Colonic mucosa (tissue), 4 donors: ENCODE measurements at regions not wholly inside any gene's neighbourhood (a gene's known extent, or its start where the extent isn't known, plus 50 kb on each side); places are given as distances from the start of the nearest gene placed in this dataset.

Experiments used
- DNase-seq: peaks from one replicate; pipeline ENCODE4 v3.0.0-alpha.2; 2020
- H3K27ac ChIP-seq: fragments of 200-600 bp; one replicate; pipeline ENCODE4 v1.8.0; 2021
- H3K27me3 ChIP-seq: fragments of 200-600 bp; one replicate; pipeline ENCODE4 v1.8.0; 2021
- H3K36me3 ChIP-seq: fragments of 200-600 bp; one replicate; pipeline ENCODE4 v1.8.0; 2021
- H3K4me1 ChIP-seq: fragments of 200-600 bp; one replicate; pipeline ENCODE4 v1.8.0; 2021; ENCODE audit warnings: mild to moderate bottlenecking
- H3K4me3 ChIP-seq: fragments of 200-600 bp; one replicate; pipeline ENCODE4 v1.8.0; 2021
- H3K9ac ChIP-seq, 2 donors: one replicate each; pipeline ENCODE4 v1.7.0; 2013; ENCODE audit warnings: control low read depth in 2 of 2, low read depth in 2 of 2, low read length in 2 of 2
- H3K9me3 ChIP-seq: fragments of 200-600 bp; one replicate; pipeline ENCODE4 v1.8.0; 2021
- intact Hi-C: fragments of 100-400 bp; cut with DNase I; formaldehyde crosslinking; loops from one replicate; pipeline ENCODE4 v1.14.1; 2022
- TF ChIP-seq, protein P1 (sequence below): fragments of 200-600 bp; IDR thresholded peaks from one replicate; pipeline ENCODE4 v1.8.0; 2022; ENCODE audit warnings: antibody characterized with exemption, mild to moderate bottlenecking
- donor health status: healthy.
- donor health status: DM: no; HTN: no; CAD: no.
- donor health status: DM: no; HTN: no; CAD: no.

DNA sequence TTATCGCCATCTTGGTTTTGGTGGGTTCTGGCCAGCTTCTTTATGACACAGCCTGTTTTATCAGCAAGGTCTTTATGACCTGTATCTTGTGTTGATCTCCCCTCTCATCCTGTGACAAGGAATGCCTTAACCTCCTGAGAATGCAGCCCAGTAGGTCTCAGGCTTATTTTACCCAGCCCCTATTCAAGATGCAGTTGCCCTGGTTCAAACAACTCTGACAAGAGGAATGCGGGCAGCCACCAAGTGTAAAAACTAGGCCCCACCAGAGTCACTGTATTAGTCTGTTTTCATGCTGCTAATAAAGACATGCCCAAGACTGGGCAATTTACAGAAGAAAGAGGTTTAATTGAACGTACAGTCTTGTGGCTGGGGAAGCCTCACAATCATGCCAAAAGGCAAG, 671.3 kb downstream of the SORCS1 start:
- intact Hi-C loops, result no loop called here

DNA sequence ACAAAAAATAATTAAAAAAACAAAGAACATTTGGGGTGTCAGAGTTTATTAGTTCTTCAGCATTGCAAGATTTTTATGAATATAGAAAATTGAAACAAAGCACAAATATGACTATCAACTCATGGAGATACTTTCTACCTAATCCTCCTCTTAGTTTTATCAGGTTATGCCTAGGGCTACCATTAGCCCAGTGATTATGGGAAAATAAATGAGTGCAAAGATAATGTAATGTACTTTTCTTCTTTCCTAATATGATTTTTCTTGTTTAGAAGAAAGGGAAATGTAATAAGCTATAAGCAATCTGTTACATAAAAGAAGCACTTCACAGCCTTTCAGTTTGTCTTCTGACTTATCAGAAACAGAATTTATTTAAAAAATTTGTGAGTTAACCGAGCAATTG, 676.8 kb downstream of the SORCS1 start:
- Histone ChIP-seq H3K4me3 (no peak overlapping the region), H3K36me3 (no peaks in the 10 kb centered on the region), H3K27ac (no peak overlapping the region), H3K9ac (no peak overlapping the region), H3K27me3 (no peaks in the 10 kb centered on the region), H3K9me3 (no peaks in the 10 kb centered on the region), H3K4me1 (no peaks in the 10 kb centered on the region)
- DNase-seq, result no peak
- TF ChIP-seq, protein P1, sequence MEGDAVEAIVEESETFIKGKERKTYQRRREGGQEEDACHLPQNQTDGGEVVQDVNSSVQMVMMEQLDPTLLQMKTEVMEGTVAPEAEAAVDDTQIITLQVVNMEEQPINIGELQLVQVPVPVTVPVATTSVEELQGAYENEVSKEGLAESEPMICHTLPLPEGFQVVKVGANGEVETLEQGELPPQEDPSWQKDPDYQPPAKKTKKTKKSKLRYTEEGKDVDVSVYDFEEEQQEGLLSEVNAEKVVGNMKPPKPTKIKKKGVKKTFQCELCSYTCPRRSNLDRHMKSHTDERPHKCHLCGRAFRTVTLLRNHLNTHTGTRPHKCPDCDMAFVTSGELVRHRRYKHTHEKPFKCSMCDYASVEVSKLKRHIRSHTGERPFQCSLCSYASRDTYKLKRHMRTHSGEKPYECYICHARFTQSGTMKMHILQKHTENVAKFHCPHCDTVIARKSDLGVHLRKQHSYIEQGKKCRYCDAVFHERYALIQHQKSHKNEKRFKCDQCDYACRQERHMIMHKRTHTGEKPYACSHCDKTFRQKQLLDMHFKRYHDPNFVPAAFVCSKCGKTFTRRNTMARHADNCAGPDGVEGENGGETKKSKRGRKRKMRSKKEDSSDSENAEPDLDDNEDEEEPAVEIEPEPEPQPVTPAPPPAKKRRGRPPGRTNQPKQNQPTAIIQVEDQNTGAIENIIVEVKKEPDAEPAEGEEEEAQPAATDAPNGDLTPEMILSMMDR, result no peak
- intact Hi-C loops, result no loop called here

More for the DNA sequence above, 671.3 kb downstream of the SORCS1 start:
- H3K27me3 ChIP-seq, result no peaks in the 10 kb centered on the region
- H3K27ac ChIP-seq, result no peak overlapping the region
- H3K4me1 ChIP-seq, result no peaks in the 10 kb centered on the region
- TF ChIP-seq, protein P1, result no peak
- no peaks in the 10 kb centered on the region for H3K36me3 ChIP-seq
- DNase-seq, result no peak
- H3K9me3 ChIP-seq, result no peaks in the 10 kb centered on the region
- H3K9ac ChIP-seq, result no peak overlapping the region
- H3K4me3 ChIP-seq, result no peak overlapping the region

DNA sequence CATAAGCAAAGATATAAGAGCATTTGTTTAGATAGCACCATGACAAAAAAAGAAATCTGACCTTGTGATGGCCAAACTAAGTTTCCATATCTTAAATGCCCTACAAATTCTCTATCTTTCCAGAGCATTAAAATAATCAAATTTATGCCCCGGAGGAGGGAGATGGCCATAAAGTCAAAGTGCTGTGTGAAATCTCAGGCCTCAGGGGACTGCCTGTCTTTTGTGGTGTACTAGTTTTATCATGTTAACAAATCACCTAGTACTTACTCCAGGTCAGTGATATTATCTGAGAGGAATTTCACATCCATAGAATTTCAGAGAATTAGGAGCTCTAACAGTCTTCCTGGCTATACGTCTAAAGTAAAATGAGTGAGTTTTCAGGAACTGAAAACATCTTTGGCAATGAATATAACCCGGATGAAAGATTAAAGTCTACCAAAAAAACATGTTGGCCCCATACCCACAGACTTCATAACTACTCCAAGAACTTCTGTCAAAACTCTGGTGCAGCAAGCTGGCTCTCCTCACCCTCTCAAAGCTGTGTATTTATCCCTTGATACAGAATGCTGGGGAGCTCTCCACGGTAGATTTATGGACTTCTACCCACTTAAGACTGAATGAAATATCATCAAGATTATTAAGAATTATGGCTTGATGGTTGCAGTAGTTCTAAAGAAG, 682.8 kb downstream of the SORCS1 start:
- Histone ChIP-seq H3K4me3 (no peak overlapping the region), H3K36me3 (no peaks in the 10 kb centered on the region), H3K9me3 (no peaks in the 10 kb centered on the region), H3K9ac (no peak overlapping the region), H3K27ac (no peak overlapping the region), H3K27me3 (no peaks in the 10 kb centered on the region), H3K4me1 (no peaks in the 10 kb centered on the region)
- TF ChIP-seq, protein P1, result no peak
- intact Hi-C loops, result no loop called here
- DNase-seq, result no peak

DNA sequence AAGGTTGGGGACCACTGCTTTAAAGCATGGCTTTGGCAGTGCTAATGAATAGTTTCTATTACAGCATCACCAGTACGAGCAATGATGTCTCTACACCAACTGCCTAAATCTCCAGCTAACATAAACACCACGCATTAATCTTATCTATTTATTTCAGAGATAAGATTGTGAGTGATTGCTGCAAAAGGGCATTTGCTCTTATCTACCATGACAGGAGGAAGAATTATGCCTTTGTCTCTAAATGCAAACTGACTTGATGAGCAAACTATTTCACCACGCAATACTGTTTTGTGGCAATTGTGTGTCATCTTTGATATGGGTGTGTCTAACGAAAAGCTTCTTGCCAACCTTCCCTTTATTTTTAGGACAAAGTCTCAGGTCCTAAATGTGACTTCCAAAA, 684.9 kb downstream of the SORCS1 start:
- Histone ChIP-seq H3K36me3 (no peaks in the 10 kb centered on the region), H3K9ac (no peak overlapping the region), H3K4me1 (no peaks in the 10 kb centered on the region), H3K27me3 (no peaks in the 10 kb centered on the region), H3K27ac (no peak overlapping the region), H3K9me3 (no peaks in the 10 kb centered on the region), H3K4me3 (no peak overlapping the region)
- intact Hi-C loops, result no loop called here
- TF ChIP-seq, protein P1, result no peak
- DNase-seq, result no peak

DNA sequence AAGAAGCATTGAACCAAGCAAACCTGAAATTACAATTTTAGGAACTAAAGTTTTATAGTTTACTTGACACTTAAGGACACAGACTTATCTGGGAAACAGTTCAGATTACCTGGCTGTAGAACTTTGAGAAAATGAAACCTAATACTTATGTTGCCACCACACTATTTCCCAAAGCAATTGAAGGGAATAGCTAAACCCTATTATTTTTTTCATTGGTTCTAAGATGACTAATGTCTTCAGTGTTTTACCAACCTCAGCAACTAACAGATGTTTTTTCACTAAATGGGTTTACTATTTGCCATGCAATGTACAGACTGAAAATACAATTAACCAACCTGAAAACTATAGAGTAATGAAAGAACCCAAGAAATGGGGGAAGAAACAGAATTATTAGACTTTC, 689.6 kb downstream of the SORCS1 start:
- TF ChIP-seq, protein P1, result no peak
- no peaks in the 10 kb centered on the region for H3K9me3 ChIP-seq
- intact Hi-C loops, result no loop called here
- H3K27ac ChIP-seq, result no peak overlapping the region
- H3K4me3 ChIP-seq, result no peak overlapping the region
- no peaks in the 10 kb centered on the region for H3K27me3 ChIP-seq
- DNase-seq, result no peak
- no peaks in the 10 kb centered on the region for H3K36me3 ChIP-seq
- H3K9ac ChIP-seq, result no peak overlapping the region
- no peaks in the 10 kb centered on the region for H3K4me1 ChIP-seq
